Mammary epithelial cell (primary cell): ENCODE measurements at regions not wholly inside any gene's neighbourhood (a gene's known extent, or its start where the extent isn't known, plus 50 kb on each side); places are given as distances from the start of the nearest gene placed in this dataset.

Experiments
- EZH2 ChIP-seq: IDR thresholded peaks from 2 replicates; pipeline ENCODE4 v1.6.1; 2012; ENCODE audit warnings: low read length, inconsistent platforms, borderline replicate concordance
- TF ChIP-seq, protein P1 (sequence below), 2 donors: IDR thresholded peaks in 1 of 2; conservative IDR thresholded peaks in 1 of 2; 2 replicates each; pipeline ENCODE4 v1.5.1; 2011 to 2012; ENCODE audit warnings: inconsistent platforms in 2 of 2, low read length in 2 of 2, mild to moderate bottlenecking in 2 of 2, control low read depth in 1 of 2, low read depth in 1 of 2; ENCODE audit not compliant: insufficient read depth in 1 of 2; ENCODE audit errors: extremely low read depth in 1 of 2

DNA sequence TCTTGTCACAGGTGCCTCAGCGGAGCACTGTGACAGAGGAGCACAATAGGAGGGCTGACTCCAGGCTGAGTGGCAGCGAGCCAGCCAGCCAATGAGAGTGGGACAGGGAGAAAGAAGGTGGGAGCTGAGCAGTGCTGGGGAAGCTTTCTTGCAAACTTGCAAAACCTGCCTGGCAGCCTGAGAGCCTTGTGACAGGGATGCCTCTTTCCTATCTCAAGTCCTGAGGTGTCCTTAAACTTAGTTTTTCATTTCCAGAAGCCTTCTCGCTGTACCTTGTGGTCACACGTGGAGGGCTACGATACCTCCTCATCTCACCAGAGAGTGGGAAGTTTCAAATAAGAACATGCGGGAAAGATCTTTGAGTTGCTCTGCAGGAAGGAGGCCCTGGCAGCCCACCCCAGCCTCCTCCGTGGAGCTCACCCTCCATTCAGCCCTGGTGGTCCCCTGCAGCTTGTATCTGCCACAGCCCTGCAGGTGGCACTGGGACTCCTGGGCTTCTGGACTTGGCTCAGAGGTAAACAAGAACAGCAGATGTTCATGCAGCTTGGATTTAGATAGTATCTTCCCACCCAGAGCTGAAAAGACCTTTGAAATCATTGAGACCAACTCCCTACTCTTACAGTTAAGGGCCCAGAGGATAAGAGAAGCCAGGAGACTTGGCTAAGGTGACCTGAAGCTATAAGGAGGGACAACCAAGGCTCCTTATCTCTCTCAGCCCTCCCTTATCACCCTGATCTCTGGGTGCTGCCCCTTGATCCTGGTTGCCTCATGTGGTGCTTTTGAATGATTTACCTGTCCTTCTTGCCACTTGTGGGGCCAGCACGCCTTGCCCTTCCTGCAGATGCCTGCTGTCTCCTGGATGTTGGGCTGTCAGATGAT is 153.5 kb upstream of the MAX start:
- TF ChIP-seq EZH2, result no peak
- TF ChIP-seq, protein P1, sequence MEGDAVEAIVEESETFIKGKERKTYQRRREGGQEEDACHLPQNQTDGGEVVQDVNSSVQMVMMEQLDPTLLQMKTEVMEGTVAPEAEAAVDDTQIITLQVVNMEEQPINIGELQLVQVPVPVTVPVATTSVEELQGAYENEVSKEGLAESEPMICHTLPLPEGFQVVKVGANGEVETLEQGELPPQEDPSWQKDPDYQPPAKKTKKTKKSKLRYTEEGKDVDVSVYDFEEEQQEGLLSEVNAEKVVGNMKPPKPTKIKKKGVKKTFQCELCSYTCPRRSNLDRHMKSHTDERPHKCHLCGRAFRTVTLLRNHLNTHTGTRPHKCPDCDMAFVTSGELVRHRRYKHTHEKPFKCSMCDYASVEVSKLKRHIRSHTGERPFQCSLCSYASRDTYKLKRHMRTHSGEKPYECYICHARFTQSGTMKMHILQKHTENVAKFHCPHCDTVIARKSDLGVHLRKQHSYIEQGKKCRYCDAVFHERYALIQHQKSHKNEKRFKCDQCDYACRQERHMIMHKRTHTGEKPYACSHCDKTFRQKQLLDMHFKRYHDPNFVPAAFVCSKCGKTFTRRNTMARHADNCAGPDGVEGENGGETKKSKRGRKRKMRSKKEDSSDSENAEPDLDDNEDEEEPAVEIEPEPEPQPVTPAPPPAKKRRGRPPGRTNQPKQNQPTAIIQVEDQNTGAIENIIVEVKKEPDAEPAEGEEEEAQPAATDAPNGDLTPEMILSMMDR (conservative IDR thresholded peaks at IDR 0.05 in 1 of 2, IDR thresholded peaks at IDR 0.05 in 1 of 2; ENCODE audit: extremely low read depth in 1 of 2, insufficient read depth in 1 of 2, low read depth in 1 of 2, low read length in 2 of 2), result peak in 1 of 2 donors; percentile 2
